HG03520 (cell line): ENCODE measurements at regions not wholly inside any gene's neighbourhood (a gene's known extent, or its start where the extent isn't known, plus 50 kb on each side); places are given as distances from the start of the nearest gene placed in this dataset.

Experiments
- ATAC-seq: cut with Tn5 transposase; IDR thresholded peaks from one replicate; pipeline ENCODE4 v1.9.1; 2021; ENCODE audit warnings: mild to moderate bottlenecking, moderate library complexity; ENCODE audit not compliant: unreplicated experiment

DNA sequence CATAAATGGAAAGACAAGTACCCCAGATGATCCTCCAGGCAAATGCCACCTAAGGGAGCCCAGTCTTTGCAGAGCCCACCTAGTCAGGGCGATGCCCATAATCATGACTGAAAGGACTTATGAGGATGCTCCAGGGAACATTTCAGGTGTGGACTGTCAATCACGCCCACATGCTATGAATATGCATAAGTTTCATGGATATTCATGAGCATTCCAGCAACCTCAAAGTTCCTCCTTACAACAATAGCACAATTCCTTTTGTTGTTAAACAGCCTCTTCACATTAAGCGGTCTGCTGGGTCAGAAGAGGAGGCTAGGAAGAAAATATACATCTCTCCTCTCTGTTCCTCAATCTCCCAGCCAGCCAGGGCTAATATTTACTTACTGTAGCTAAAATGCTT lies 161.6 kb downstream of the C5orf15 start:
- no peak for ATAC-seq

DNA sequence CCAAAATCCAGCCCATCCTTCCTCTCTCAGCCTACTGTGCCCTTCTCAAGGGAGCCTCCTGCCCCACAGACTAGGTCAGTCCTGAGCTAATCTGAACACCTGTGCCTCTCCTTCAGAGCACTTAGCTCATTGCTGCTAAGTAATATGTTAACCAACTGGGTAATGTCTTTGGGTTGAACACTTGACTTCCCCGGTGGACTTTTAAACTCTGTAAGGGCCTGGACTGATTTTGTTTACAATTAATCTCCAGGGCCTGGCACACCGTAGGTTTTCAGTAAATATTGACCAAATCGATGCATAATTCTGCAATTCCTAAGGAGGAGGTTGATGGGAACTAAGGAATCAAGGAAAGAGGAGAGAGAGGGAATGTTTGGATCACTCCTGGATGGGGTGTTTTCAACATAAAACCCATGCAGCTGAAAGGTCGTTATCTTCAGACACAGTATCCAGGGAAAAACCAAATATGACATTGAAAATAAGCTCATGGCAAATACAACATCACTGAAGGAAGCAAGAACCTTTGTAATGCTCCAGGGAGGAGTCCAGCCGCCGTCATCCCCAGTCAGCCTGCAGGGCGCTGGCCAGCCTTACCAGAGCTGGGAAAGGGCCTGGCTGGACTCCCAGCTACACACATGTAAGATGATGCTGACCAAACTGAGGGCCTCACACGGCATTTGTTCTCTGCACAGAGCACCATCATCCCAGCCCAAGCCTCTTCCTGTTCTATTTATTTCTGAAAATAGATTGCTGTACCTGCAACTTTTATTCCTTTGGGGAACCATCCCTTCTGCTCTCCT lies 166.3 kb downstream of the C5orf15 start:
- ATAC-seq = no peak

- no peak for ATAC-seq
Measured at GRCh38 chr5:133801431-133801830, 167.0 kb downstream of the C5orf15 start.

GRCh38 chr5:133799571-133800237 lies 168.7 kb downstream of the C5orf15 start:
- no peak for ATAC-seq

DNA sequence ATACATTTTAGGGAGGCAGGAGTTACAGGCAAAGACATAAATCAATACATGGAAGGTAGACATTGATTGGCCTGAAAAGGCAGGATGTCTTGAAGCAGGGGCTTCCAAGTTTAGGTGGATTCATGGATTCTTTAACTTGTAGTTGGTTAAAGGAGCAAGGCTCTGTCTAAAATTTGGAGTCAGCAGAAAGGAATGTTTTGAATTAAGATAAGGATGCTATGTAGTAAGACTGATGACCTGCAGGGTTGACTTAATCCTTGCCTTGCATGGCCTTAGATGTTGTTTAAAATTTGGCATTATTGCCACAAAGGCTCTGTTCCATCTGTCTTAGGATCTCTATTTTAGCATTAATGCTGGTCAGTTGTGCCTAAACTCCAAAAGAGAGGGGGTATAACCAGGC lies 171.3 kb downstream of the C5orf15 start:
- no peak for ATAC-seq

DNA sequence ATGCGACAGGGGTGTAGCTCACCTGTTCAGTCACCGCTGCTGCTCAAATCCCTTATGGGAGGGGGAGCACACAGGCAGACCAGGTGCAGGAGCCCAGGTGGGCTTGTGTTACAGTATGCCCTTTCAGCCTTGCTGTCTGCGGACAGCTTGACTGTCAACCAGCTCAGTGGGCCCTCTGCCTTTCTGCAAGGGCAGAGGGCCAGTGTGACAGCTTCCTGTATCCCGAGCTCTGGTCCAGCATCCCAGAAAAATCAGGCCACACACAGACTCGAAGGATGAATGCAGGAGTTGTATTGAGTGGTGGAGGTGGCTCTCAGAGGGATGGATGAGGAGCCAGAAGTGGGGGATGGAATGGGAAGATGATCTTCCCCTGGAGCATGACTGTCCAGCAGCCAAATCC lies 172.2 kb downstream of the C5orf15 start:
- ATAC-seq = no peak

- ATAC-seq = no peak
Measured at GRCh38 chr5:133794771-133795415, 173.5 kb downstream of the C5orf15 start.

DNA sequence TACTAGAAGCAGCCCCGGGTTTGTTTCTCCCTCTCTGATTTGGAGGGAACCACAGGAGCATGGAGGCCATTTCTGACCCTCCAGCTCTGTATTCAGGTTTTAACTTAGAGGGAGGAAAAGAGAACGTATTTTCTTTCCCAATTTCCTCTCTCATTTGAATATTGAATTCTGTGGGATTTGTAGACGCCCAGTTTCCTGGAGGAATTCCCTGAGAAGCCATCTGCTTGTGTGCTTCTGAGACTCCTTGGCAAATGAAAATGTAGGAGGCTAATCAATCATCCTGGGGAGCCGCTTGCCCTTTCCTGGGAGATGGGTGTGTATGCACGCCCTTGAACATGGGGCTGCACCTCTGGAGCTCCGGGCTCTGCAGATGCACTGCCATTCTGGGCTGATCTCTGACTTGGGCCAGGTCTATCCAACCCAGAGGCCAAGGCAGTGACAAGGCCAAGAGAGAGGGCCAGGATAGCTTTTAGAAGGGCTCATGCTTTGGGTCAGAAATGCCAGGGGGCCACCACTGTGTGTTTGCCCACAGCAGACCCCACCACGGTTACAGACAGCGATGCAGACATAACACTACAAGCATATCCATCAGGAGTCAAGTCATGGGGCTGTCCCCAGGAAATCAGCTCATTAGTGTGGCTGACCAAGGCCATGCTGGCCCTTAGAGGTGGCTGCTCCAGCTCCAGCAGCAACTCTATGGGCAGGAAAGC lies 174.5 kb downstream of the C5orf15 start:
- ATAC-seq = no peak

- ATAC-seq = no peak
Measured at GRCh38 chr5:133792655-133793054, 175.8 kb downstream of the C5orf15 start.

DNA sequence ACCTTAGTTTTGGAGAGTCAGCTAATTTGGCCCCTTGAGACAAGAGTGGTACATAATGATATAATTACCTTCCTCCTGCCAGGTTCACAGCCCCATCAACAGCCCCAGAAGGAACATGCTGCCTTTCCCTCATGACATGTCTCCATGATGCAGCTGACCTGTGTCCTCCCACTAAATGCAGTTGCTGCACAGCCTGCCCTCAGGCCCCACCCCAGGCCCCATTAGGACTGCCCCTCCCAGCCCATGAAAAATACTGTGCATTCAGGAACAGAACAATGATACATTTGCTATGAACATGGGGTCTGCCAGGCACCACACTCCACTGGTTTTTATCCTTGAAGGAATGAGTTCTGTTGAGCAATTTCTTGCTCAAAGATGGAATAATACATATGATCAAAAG lies 176.4 kb downstream of the C5orf15 start:
- no peak for ATAC-seq

GRCh38 chr5:133790898-133791297 lies 177.5 kb downstream of the C5orf15 start:
- no peak for ATAC-seq

- ATAC-seq = no peak
Measured at GRCh38 chr5:133789428-133789827, 177.1 kb upstream of the FSTL4 start.

GRCh38 chr5:133788121-133788520 lies 175.8 kb upstream of the FSTL4 start:
- ATAC-seq = no peak

DNA sequence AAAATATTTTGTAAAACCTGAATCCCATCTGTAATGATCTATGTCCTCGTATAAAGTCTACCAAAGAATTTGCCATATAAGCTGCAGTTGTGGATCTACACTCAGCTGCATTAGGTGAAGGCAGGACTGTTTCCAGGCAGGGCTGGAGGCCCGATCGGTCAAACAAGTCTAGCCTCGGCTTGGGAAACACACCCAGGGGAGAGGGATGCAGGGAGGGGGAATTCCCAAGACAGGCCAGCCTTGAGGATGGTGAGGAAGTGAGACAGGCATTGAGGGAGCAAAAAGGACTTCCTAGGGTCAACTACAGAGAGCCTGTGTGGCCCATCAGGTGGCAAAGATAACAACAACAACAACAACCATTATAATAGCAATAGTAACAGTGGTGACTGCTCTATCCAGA lies 174.1 kb upstream of the FSTL4 start:
- no peak for ATAC-seq

DNA sequence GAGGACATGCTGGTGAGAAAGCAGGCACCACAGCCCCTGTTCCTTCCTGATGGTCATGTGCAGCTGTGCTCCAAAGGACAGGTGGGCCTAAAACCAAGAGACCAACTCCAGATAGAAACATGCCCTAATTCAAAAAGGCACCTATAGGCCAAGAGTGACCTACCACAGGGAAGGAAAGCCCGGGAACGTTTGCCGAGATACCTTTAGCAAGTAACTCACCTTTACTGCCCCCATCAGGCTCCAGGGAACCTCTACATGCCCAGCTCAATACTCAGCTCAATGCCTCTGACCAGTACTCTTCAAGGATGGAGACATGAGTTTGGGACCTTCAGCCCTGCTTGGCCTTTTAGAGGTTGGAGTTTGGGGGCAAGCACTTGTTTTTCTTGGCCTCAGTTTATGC lies 172.8 kb upstream of the FSTL4 start:
- ATAC-seq = no peak

GRCh38 chr5:133783481-133783880 lies 171.1 kb upstream of the FSTL4 start:
- ATAC-seq = no peak

DNA sequence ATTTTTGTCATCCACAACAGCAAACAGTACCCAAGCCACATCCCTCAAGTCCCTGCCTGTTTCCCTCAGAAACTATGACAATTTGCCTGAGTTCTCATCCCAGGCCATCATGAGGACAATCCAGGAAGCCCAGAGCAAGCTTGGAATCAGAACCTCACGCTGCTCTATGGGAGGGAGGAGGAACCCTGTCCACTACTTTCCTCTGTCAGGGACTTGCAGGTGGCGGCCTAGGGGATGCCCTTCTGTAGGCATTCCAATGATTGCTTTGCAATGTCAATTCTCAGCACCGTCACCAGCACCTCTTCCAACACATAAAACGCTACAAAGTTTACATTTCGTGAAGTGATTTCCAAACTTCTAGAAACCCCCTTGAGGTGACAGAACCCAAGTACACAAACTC lies 170.4 kb upstream of the FSTL4 start:
- no peak for ATAC-seq

- no peak for ATAC-seq
Measured at GRCh38 chr5:133781436-133782225, 169.3 kb upstream of the FSTL4 start.

DNA sequence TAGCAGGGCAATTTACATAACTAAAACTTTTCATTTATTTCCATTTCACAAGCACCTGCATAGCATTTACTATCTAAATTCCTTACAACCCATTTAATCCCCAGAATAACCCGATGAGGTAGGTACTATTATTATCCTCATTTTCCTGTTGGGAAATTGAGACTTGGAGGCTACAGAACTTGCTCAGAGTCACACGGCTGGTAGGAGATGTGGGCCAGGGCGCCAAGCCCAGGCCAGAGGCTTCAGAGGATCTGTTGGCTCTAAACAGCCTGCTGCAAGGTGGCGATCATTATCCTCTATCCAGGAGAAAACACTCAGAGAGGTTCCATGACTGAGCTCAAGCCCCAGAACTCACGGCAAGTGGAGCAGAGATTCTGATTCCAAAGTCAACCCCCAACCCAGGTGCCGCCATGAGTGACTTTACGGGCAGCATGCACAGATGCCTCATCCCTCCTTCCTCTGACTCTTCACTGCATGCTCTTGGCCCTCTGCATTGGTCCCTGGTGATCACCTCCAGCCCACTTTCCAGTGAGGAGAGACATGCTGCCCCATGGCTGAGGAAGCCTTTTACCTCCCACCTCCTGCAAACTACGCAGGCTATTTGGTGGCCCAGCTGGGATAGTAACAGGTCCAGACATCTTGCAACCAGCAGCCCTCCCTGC lies 168.4 kb upstream of the FSTL4 start:
- no peak for ATAC-seq

- no peak for ATAC-seq
Measured at GRCh38 chr5:133779828-133780475, 167.6 kb upstream of the FSTL4 start.
